ENCODE measurements at regions not wholly inside any gene's neighbourhood (a gene's known extent, or its start where the extent isn't known, plus 50 kb on each side); places are given as distances from the start of the nearest gene placed in this dataset.
"Not testable (repeated sequence)": the region's sequence is repeated elsewhere in the genome, so short reads cannot be mapped to it uniquely, and the experiment has no call there.

DNA sequence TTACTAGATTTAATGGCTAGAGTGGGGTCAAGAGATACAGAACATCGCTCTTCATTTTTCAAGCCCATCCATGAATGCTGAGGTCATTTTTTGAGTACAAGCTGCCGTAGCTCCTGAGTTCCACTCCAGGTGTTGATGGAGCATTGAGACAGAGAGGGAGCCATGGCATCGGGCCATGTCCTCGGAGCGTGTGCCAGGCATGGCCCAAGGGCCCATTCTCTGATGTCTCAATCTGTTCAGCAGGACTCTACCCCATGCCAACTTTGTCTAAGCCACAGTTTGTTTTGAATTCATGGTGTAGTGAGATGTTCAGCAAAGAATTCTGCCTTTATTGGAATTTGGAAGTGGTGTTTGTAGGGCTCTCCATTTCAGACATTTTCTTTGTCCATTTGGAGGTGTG is 110.5 kb upstream of the ADAMTS9 start:
- H3K9me3 Mint-ChIP-seq (ENCODE audit: low read depth), result no peaks in the 10 kb centered on the region
- H3K36me3 Mint-ChIP-seq (ENCODE audit: low read depth), result no peaks in the 10 kb centered on the region
- no peak overlapping the region for H3K27ac Mint-ChIP-seq (ENCODE audit: unreplicated experiment)
- H3K4me1 Mint-ChIP-seq (ENCODE audit: low read depth), result no peaks in the 10 kb centered on the region
- H3K4me3 Mint-ChIP-seq (ENCODE audit: unreplicated experiment), result no peak overlapping the region
- no peaks in the 10 kb centered on the region for H3K27me3 Mint-ChIP-seq (ENCODE audit: low read depth)
- TF ChIP-seq, protein P1, sequence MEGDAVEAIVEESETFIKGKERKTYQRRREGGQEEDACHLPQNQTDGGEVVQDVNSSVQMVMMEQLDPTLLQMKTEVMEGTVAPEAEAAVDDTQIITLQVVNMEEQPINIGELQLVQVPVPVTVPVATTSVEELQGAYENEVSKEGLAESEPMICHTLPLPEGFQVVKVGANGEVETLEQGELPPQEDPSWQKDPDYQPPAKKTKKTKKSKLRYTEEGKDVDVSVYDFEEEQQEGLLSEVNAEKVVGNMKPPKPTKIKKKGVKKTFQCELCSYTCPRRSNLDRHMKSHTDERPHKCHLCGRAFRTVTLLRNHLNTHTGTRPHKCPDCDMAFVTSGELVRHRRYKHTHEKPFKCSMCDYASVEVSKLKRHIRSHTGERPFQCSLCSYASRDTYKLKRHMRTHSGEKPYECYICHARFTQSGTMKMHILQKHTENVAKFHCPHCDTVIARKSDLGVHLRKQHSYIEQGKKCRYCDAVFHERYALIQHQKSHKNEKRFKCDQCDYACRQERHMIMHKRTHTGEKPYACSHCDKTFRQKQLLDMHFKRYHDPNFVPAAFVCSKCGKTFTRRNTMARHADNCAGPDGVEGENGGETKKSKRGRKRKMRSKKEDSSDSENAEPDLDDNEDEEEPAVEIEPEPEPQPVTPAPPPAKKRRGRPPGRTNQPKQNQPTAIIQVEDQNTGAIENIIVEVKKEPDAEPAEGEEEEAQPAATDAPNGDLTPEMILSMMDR (IDR thresholded peaks at IDR 0.05), result no peak
- DNase-seq (ENCODE audit: low spot score), result no peak

DNA sequence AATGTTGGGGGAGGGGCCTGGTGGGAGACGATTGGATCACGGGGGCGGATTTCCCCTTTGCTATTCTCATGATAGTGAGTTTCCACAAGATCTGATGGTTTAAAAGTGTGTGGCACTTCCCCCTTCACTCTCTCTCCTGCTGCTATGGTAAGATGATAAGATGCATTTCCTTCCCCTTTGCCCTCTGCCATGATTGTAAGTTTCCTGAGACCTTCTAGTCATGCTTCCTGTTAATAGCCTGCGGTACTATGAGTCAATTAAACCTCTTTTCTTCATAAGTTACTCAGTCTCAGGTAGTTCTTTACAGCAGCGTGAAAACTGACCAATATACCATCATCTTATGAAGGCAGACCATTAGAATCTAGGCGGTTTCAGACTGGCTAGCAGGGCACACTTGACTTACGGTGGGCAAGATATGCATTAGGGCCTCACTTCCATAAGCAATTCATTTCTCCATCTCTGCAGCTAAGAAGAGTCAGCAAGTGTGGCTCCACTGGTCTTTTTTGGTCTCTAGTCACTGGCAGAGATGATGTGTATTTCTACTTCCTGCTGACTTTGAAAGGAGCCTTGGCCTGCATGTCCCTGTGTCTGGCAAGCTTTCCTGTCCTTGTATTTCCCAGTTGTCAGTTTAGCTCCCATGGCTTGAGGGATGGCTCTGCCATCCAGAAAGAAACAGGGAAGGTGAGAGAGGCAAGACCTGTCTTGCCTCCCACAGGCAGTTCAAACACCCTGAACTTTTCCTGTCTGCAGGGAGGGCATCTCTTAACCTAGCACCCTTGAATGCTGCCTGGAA is 109.0 kb upstream of the ADAMTS9 start:
- Mint-ChIP-seq H3K4me1 (ENCODE audit: low read depth) (no peaks in the 10 kb centered on the region), H3K9me3 (ENCODE audit: low read depth) (no peaks in the 10 kb centered on the region), H3K27ac (ENCODE audit: unreplicated experiment) (no peak overlapping the region), H3K27me3 (ENCODE audit: low read depth) (no peaks in the 10 kb centered on the region), H3K36me3 (ENCODE audit: low read depth) (no peaks in the 10 kb centered on the region), H3K4me3 (ENCODE audit: unreplicated experiment) (no peak overlapping the region)
- no peak for DNase-seq (ENCODE audit: low spot score)
- TF ChIP-seq, protein P1 (IDR thresholded peaks at IDR 0.05), result no peak

DNA sequence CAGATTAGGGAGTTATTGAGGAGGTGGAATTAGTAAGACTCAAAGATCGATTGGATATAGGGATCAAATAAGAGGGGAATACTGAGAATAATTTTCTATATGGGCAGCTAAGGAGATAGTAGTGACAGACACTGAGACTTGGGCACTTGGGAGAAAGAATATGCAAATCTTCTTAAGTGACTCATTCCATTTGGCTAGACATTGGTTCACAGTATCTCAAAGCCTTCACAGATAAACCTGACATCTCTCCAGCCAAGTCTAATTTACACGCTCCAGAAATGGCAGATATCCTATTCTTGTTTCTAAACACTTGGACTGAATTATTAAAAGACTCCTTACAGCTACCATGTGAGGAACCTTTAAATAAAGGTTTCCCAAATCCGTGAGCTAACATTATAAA is 104.6 kb upstream of the ADAMTS9 start:
- DNase-seq (ENCODE audit: low spot score), result no peak
- H3K36me3 Mint-ChIP-seq (ENCODE audit: low read depth), result no peaks in the 10 kb centered on the region
- no peak overlapping the region for H3K4me3 Mint-ChIP-seq (ENCODE audit: unreplicated experiment)
- H3K9me3 Mint-ChIP-seq (ENCODE audit: low read depth), result no peaks in the 10 kb centered on the region
- TF ChIP-seq, protein P1 (IDR thresholded peaks at IDR 0.05), result no peak
- no peak overlapping the region for H3K27ac Mint-ChIP-seq (ENCODE audit: unreplicated experiment)
- no peaks in the 10 kb centered on the region for H3K27me3 Mint-ChIP-seq (ENCODE audit: low read depth)
- H3K4me1 Mint-ChIP-seq (ENCODE audit: low read depth), result no peaks in the 10 kb centered on the region

DNA sequence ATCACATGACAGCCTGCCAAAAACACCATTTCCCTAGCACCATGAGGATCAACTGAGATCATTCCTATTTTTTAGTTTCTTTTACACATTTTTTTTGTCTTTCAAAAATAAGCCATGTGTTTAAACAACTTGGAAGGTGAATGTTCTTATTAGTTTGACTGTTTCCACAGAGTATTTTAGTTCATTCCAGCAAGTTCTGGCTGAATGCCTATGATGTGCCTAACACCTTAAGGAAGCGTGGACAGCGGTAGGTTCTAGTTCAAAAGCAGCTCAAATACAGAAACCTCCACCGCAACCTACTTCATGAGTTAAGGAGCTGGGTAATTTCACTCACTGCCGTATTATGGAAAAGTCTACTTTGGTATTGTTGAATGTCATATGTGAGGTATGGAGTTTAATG is 101.3 kb upstream of the ADAMTS9 start:
- Mint-ChIP-seq H3K9me3 (ENCODE audit: low read depth) (peaks cover 5% of the 10 kb centered on the region), H3K27me3 (ENCODE audit: low read depth) (no peaks in the 10 kb centered on the region), H3K36me3 (ENCODE audit: low read depth) (no peaks in the 10 kb centered on the region), H3K4me3 (ENCODE audit: unreplicated experiment) (no peak overlapping the region), H3K27ac (ENCODE audit: unreplicated experiment) (no peak overlapping the region), H3K4me1 (ENCODE audit: low read depth) (no peaks in the 10 kb centered on the region)
- no peak for DNase-seq (ENCODE audit: low spot score)
- TF ChIP-seq, protein P1 (IDR thresholded peaks at IDR 0.05), result no peak

DNA sequence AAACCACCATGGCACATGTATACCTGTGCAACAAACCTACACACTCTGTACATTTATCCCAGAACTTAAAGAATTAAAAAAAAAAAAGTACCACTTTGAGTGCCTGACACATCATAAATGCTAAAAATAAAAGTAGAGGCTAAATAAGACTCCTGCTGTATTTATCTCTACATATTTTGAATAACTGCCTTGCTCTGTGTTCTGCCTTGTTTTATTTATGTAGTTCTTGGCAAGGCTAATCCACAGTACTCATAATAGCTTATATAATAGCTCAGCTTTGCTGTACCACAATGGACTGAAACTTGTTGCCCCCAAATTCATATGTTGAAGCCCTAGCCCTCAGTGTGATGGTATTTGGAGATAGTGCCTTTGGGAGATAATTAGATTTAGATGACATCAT is 95.4 kb upstream of the ADAMTS9 start:
- Mint-ChIP-seq H3K27ac (ENCODE audit: unreplicated experiment) (no peak overlapping the region), H3K4me1 (ENCODE audit: low read depth) (peaks cover 5% of the 10 kb centered on the region), H3K4me3 (ENCODE audit: unreplicated experiment) (no peak overlapping the region), H3K27me3 (ENCODE audit: low read depth) (no peaks in the 10 kb centered on the region), H3K9me3 (ENCODE audit: low read depth) (peaks cover 33% of the 10 kb centered on the region), H3K36me3 (ENCODE audit: low read depth) (peaks cover 7% of the 10 kb centered on the region)
- DNase-seq (ENCODE audit: low spot score), result no peak
- TF ChIP-seq, protein P1 (IDR thresholded peaks at IDR 0.05), result no peak

DNA sequence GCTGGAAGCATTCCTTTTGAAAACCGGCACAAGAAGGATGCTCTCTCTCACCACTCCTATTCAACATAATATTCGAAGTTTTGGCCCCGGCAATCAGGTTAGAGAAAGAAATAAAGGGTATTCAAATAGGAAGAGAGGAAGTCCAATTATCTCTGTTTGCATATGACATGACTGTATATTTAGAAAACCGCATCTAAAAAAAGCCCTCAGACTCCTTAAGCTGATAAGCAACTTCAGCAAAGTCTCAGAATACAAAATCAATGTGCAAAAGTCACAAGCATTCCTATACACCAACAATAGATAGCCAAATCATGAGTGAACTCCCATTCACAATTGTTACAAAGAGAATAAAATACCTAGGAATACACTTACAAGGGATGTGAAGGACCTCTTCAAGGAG is 93.1 kb upstream of the ADAMTS9 start:
- H3K36me3 Mint-ChIP-seq (ENCODE audit: low read depth), result peaks cover 10% of the 10 kb centered on the region
- H3K27ac Mint-ChIP-seq (ENCODE audit: unreplicated experiment); H3K4me1 Mint-ChIP-seq (ENCODE audit: low read depth); DNase-seq (ENCODE audit: low spot score); H3K27me3 Mint-ChIP-seq (ENCODE audit: low read depth); H3K4me3 Mint-ChIP-seq (ENCODE audit: unreplicated experiment): not testable (repeated sequence)
- H3K9me3 Mint-ChIP-seq (ENCODE audit: low read depth), result peaks cover 37% of the 10 kb centered on the region
